Astrocyte of the spinal cord (primary cell): ENCODE measurements at regions not wholly inside any gene's neighbourhood (a gene's known extent, or its start where the extent isn't known, plus 50 kb on each side); places are given as distances from the start of the nearest gene placed in this dataset.

Experiments used
- DNase-seq: peaks from one replicate; pipeline ENCODE4 v3.0.0; 2011; ENCODE audit warnings: low read depth, low spot score
- H3K4me3 ChIP-seq: 2 replicates; pipeline ENCODE4 v1.5.1; 2011; ENCODE audit warnings: low read depth, mild to moderate bottlenecking, low read length, moderate library complexity
- CTCF ChIP-seq: IDR thresholded peaks from 2 replicates; pipeline ENCODE4 v1.5.1; 2012; ENCODE audit warnings: low read depth, mild to moderate bottlenecking, low read length, inconsistent platforms
- in situ Hi-C: cut with HindIII; loops from 2 replicates; pipeline ENCODE4 v1.10.0; 2017; ENCODE audit warnings: low sequenced_read_pairs

GRCh38 chr9:89748831-89749499 lies 144.2 kb downstream of the GADD45G start:
- no peak for DNase-seq
- in situ Hi-C loops: no loop called here
- TF ChIP-seq CTCF: no peak
- H3K4me3 ChIP-seq: no peak overlapping the region

GRCh38 chr9:89749500-89750116 lies 144.8 kb downstream of the GADD45G start:
- TF ChIP-seq CTCF: no peak
- in situ Hi-C loops: no loop called here
- no peak overlapping the region for H3K4me3 ChIP-seq
- DNase-seq: no peak

- DNase-seq: no peak
- no peak for TF ChIP-seq CTCF
- H3K4me3 ChIP-seq: no peak overlapping the region
- in situ Hi-C loops: no loop called here
Measured at GRCh38 chr9:89750117-89750791, 145.4 kb downstream of the GADD45G start.

GRCh38 chr9:89751079-89751825 lies 146.4 kb downstream of the GADD45G start:
- DNase-seq: no peak
- in situ Hi-C loops: no loop called here
- no peak for TF ChIP-seq CTCF
- no peak overlapping the region for H3K4me3 ChIP-seq

GRCh38 chr9:89752154-89752553 lies 147.3 kb downstream of the GADD45G start:
- no peak overlapping the region for H3K4me3 ChIP-seq
- DNase-seq: no peak
- TF ChIP-seq CTCF: no peak
- in situ Hi-C loops: no loop called here

GRCh38 chr9:89753472-89754055 lies 148.8 kb downstream of the GADD45G start:
- DNase-seq: no peak
- in situ Hi-C loops: no loop called here
- no peak overlapping the region for H3K4me3 ChIP-seq
- TF ChIP-seq CTCF: no peak
